SIG-M5 treated with dmso at 0.1 percent for 504 hours (cell line): ENCODE measurements at regions not wholly inside any gene's neighbourhood (a gene's known extent, or its start where the extent isn't known, plus 50 kb on each side); places are given as distances from the start of the nearest gene placed in this dataset.
"Not testable (repeated sequence)": the region's sequence is repeated elsewhere in the genome, so short reads cannot be mapped to it uniquely, and the experiment has no call there.

ENCODE experiments used
- DNase-seq: peaks from one replicate; lab custom pipeline; 2025; ENCODE audit not compliant: unreplicated experiment; lab: John Stamatoyannopoulos, UW

- DNase-seq, result no peak
Measured at GRCh38 chr10:31687663-31688482, 240.8 kb downstream of the ARHGAP12 start.

- DNase-seq, result no peak
Measured at GRCh38 chr10:31686599-31686998, 242.0 kb downstream of the ARHGAP12 start.

GRCh38 chr10:31683682-31684081 is 244.9 kb downstream of the ARHGAP12 start:
- no peak for DNase-seq

GRCh38 chr10:31679936-31680335 is 248.7 kb downstream of the ARHGAP12 start:
- no peak for DNase-seq

GRCh38 chr10:31678575-31679516 is 249.8 kb downstream of the ARHGAP12 start:
- no peak for DNase-seq

GRCh38 chr10:31678139-31678536 is 250.5 kb downstream of the ARHGAP12 start:
- DNase-seq, result no peak

GRCh38 chr10:31677195-31678138 is 251.2 kb downstream of the ARHGAP12 start:
- no peak for DNase-seq

- DNase-seq, result no peak
Measured at GRCh38 chr10:31675726-31676125, 252.9 kb downstream of the ARHGAP12 start.

- no peak for DNase-seq
Measured at GRCh38 chr10:31669357-31669756, 259.3 kb downstream of the ARHGAP12 start.

- DNase-seq, result no peak
Measured at GRCh38 chr10:31668326-31668725, 260.3 kb downstream of the ARHGAP12 start.

- not testable (repeated sequence) for DNase-seq
Measured at GRCh38 chr10:31665764-31666279, 262.8 kb downstream of the ARHGAP12 start.

GRCh38 chr10:31664803-31665202 is 263.8 kb downstream of the ARHGAP12 start:
- no peak for DNase-seq

- DNase-seq, result not testable (repeated sequence)
Measured at GRCh38 chr10:31664071-31664470, 264.6 kb downstream of the ARHGAP12 start.

GRCh38 chr10:31660300-31660699 is 268.3 kb downstream of the ARHGAP12 start:
- no peak for DNase-seq

- DNase-seq, result no peak
Measured at GRCh38 chr10:31659665-31660064, 269.0 kb downstream of the ARHGAP12 start.

GRCh38 chr10:31657434-31657872 is 271.2 kb downstream of the ARHGAP12 start:
- no peak for DNase-seq

- DNase-seq, result no peak
Measured at GRCh38 chr10:31656851-31657433, 271.7 kb downstream of the ARHGAP12 start.

GRCh38 chr10:31652038-31652437 is 276.6 kb downstream of the ARHGAP12 start:
- DNase-seq, result no peak

- no peak for DNase-seq
Measured at GRCh38 chr10:31650010-31650409, 278.6 kb downstream of the ARHGAP12 start.

- no peak for DNase-seq
Measured at GRCh38 chr10:31648966-31649365, 279.7 kb downstream of the ARHGAP12 start.
